GM13976 (cell line): ENCODE measurements at regions not wholly inside any gene's neighbourhood (a gene's known extent, or its start where the extent isn't known, plus 50 kb on each side); places are given as distances from the start of the nearest gene placed in this dataset.

ENCODE experiments used
- DNase-seq: peaks from one replicate; pipeline ENCODE4 v3.0.0; 2012; ENCODE audit warnings: low spot score
- in situ Hi-C: fragments of 300-500 bp; cut with MboI; formaldehyde crosslinking; loops from one replicate; pipeline ENCODE4 v1.12.0; 2022; ENCODE audit warnings: low sequenced_read_pairs, mixed read lengths, inconsistent platforms; ENCODE audit not compliant: unreplicated experiment
- TF ChIP-seq, protein P1 (sequence below): IDR thresholded peaks from 2 replicates; pipeline ENCODE4 v1.5.1; 2012; ENCODE audit warnings: borderline replicate concordance, mild to moderate bottlenecking; ENCODE audit not compliant: insufficient read depth; ENCODE audit errors: extremely low read depth, missing control alignments, control extremely low read depth

DNA sequence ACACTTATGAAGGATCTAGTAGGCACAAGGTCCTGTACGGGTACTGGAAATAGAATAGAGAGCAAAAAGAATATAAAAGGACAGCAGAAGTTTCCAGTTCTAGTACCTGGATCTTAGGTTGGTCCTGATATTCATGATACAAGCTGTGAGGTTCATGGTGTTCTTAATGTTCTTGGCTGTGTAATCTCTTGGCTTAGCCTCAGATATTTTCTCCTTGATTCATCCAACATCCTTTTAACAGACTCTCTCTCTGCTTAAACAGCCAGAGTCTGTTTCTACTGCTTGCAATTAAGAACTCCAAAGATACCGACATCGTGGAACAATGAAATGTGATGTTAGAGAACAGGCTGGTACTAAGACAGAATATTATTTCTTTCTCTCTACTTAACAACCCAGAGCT is 49.9 kb downstream of the CNTN3 start:
- TF ChIP-seq, protein P1, sequence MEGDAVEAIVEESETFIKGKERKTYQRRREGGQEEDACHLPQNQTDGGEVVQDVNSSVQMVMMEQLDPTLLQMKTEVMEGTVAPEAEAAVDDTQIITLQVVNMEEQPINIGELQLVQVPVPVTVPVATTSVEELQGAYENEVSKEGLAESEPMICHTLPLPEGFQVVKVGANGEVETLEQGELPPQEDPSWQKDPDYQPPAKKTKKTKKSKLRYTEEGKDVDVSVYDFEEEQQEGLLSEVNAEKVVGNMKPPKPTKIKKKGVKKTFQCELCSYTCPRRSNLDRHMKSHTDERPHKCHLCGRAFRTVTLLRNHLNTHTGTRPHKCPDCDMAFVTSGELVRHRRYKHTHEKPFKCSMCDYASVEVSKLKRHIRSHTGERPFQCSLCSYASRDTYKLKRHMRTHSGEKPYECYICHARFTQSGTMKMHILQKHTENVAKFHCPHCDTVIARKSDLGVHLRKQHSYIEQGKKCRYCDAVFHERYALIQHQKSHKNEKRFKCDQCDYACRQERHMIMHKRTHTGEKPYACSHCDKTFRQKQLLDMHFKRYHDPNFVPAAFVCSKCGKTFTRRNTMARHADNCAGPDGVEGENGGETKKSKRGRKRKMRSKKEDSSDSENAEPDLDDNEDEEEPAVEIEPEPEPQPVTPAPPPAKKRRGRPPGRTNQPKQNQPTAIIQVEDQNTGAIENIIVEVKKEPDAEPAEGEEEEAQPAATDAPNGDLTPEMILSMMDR: no peak
- in situ Hi-C loops: no loop called here
- no peak for DNase-seq

- DNase-seq: no peak
- in situ Hi-C loops: no loop called here
- TF ChIP-seq, protein P1: no peak
Observed at GRCh38 chr3:74562558-74563269, 51.7 kb downstream of the CNTN3 start.

DNA sequence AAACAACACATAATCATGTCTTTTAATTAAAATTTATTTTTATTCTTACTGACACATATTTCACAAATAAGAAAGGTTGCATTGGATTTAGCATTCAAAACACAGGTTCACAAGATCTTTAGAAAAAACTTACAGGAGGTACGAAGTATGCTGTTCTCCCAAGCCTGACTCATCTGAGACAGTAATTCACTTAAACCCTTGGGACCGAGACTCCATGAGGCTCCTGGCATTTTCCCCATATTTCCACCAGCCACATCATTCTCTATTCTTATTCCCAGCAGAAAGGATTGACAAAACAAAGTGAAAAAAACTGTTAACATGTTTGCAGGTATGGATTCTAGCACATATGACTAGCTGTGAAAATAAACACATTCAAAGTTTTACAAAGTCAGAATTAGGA is 52.6 kb downstream of the CNTN3 start:
- TF ChIP-seq, protein P1: no peak
- DNase-seq: no peak
- in situ Hi-C loops: no loop called here

DNA sequence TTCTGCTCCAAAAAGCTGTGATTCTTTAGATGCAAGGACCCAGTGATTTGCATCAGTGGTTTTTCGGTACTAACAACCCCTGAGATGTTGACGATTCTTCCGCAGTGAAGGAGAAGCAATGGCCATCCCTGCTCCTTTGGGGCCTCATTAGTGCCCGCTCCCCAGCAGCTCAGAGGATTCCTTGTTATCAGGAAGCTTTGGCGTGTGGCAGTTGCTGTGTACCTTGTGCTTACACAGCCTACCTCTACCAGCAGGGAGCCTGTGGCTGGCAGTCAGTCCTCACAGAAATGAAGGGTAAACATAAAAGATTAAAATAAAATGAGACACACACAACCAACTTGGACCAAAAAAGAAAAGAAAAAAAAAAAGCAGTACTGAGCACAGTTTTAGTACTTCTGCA is 55.2 kb downstream of the CNTN3 start:
- TF ChIP-seq, protein P1: no peak
- in situ Hi-C loops: no loop called here
- no peak for DNase-seq

- in situ Hi-C loops: no loop called here
- TF ChIP-seq, protein P1: no peak
- DNase-seq: no peak
Observed at GRCh38 chr3:74550686-74551085, 63.8 kb downstream of the CNTN3 start.

GRCh38 chr3:74546426-74546825 is 68.0 kb downstream of the CNTN3 start:
- TF ChIP-seq, protein P1: no peak
- in situ Hi-C loops: no loop called here
- DNase-seq: no peak
